Peyer's patch (tissue), 4 donors: ENCODE measurements at regions not wholly inside any gene's neighbourhood (a gene's known extent, or its start where the extent isn't known, plus 50 kb on each side); places are given as distances from the start of the nearest gene placed in this dataset.

Source experiments
- DNase-seq, 3 donors: peaks; one replicate each; pipeline ENCODE4 v3.0.0-alpha.2; 2017 to 2019
- H3K27ac ChIP-seq, 4 donors: fragments of 200-600 bp; sonication (generic); one replicate each; pipeline ENCODE4 v1.5.1; 2016 to 2019
- H3K27me3 ChIP-seq, 2 donors: fragments of 200-600 bp; sonication (generic); one replicate each; pipeline ENCODE4 v1.5.1; 2019
- H3K36me3 ChIP-seq, 3 donors: fragments of 200-600 bp; sonication (generic); one replicate each; pipeline ENCODE4 v1.5.1; 2016 to 2019
- H3K4me1 ChIP-seq, 4 donors: fragments of 200-600 bp; sonication (generic); one replicate each; pipeline ENCODE4 v1.5.1; 2016 to 2019
- H3K4me3 ChIP-seq, 4 donors: fragments of 200-600 bp; sonication (generic); 1 replicate in 3 of 4; 2 replicates in 1 of 4; pipeline ENCODE4 v1.5.1; 2016 to 2019; ENCODE audit warnings: mild to moderate bottlenecking in 1 of 4
- H3K9me3 ChIP-seq, 4 donors: fragments of 200-600 bp; sonication (generic); one replicate each; pipeline ENCODE4 v1.5.1; 2016 to 2019; ENCODE audit warnings: mild to moderate bottlenecking in 1 of 4
- CTCF ChIP-seq, 6 experiments: fragments of 450-650 bp in 4 of 6; fragments of 200-600 bp in 2 of 6; sonication (generic) in 1 of 6; IDR thresholded peaks; one replicate each; pipeline ENCODE4 v1.5.1; 2017 to 2019; ENCODE audit warnings: antibody characterized with exemption in 6 of 6, mild to moderate bottlenecking in 3 of 6, moderate library complexity in 1 of 6
- POLR2A ChIP-seq, 2 donors: fragments of 450-650 bp; IDR thresholded peaks; one replicate each; pipeline ENCODE4 v1.5.1; 2017; ENCODE audit warnings: antibody characterized with exemption in 2 of 2, mild to moderate bottlenecking in 2 of 2, moderate library complexity in 2 of 2

- TF ChIP-seq CTCF (IDR thresholded peaks at IDR 0.05) (no peak), POLR2A (IDR thresholded peaks at IDR 0.05) (no peak)
- Histone ChIP-seq H3K27ac (no peak overlapping the region), H3K4me3 (no peak overlapping the region), H3K9me3 (no peaks in the 10 kb centered on the region), H3K27me3 (no peaks in the 10 kb centered on the region), H3K4me1 (no peaks in the 10 kb centered on the region), H3K36me3 (no peaks in the 10 kb centered on the region)
- DNase-seq, result no peak
These were observed 311.7 kb upstream of the CTSO start for GRCh38 chr4:156265407-156265806.

- no peaks in the 10 kb centered on the region for H3K9me3 ChIP-seq
- H3K36me3 ChIP-seq, result no peaks in the 10 kb centered on the region
- H3K4me3 ChIP-seq, result no peak overlapping the region
- TF ChIP-seq POLR2A (IDR thresholded peaks at IDR 0.05), result no peak
- no peak for TF ChIP-seq CTCF (IDR thresholded peaks at IDR 0.05)
- no peaks in the 10 kb centered on the region for H3K4me1 ChIP-seq
- no peaks in the 10 kb centered on the region for H3K27me3 ChIP-seq
- H3K27ac ChIP-seq, result no peak overlapping the region
- no peak for DNase-seq
These were observed 307.6 kb upstream of the CTSO start for GRCh38 chr4:156261230-156261629.

- no peak for DNase-seq
These were observed 301.8 kb upstream of the CTSO start for GRCh38 chr4:156255230-156256007.

GRCh38 chr4:156252358-156252921, 298.8 kb upstream of the CTSO start:
- no peaks in the 10 kb centered on the region for H3K9me3 ChIP-seq
- no peak for DNase-seq
- no peaks in the 10 kb centered on the region for H3K36me3 ChIP-seq
- no peak for TF ChIP-seq POLR2A (IDR thresholded peaks at IDR 0.05)
- TF ChIP-seq CTCF (IDR thresholded peaks at IDR 0.05), result no peak
- no peak overlapping the region for H3K27ac ChIP-seq
- H3K4me3 ChIP-seq, result no peak overlapping the region
- H3K27me3 ChIP-seq, result no peaks in the 10 kb centered on the region
- no peaks in the 10 kb centered on the region for H3K4me1 ChIP-seq

More at GRCh38 chr4:156255230-156256007, 301.8 kb upstream of the CTSO start:
- Histone ChIP-seq H3K27me3 (no peaks in the 10 kb centered on the region), H3K4me3 (no peak overlapping the region), H3K4me1 (no peaks in the 10 kb centered on the region), H3K36me3 (no peaks in the 10 kb centered on the region), H3K27ac (no peak overlapping the region), H3K9me3 (no peaks in the 10 kb centered on the region)
- TF ChIP-seq CTCF (IDR thresholded peaks at IDR 0.05), result no peak

GRCh38 chr4:156251373-156252065, 297.9 kb upstream of the CTSO start:
- H3K4me1 ChIP-seq, result no peaks in the 10 kb centered on the region
- H3K36me3 ChIP-seq, result no peaks in the 10 kb centered on the region
- no peak for TF ChIP-seq CTCF (IDR thresholded peaks at IDR 0.05)
- H3K27ac ChIP-seq, result no peak overlapping the region
- H3K4me3 ChIP-seq, result no peak overlapping the region
- H3K9me3 ChIP-seq, result no peaks in the 10 kb centered on the region
- no peaks in the 10 kb centered on the region for H3K27me3 ChIP-seq
- DNase-seq, result no peak
